ENCODE measurements at regions not wholly inside any gene's neighbourhood (a gene's known extent, or its start where the extent isn't known, plus 50 kb on each side); places are given as distances from the start of the nearest gene placed in this dataset.

DNA sequence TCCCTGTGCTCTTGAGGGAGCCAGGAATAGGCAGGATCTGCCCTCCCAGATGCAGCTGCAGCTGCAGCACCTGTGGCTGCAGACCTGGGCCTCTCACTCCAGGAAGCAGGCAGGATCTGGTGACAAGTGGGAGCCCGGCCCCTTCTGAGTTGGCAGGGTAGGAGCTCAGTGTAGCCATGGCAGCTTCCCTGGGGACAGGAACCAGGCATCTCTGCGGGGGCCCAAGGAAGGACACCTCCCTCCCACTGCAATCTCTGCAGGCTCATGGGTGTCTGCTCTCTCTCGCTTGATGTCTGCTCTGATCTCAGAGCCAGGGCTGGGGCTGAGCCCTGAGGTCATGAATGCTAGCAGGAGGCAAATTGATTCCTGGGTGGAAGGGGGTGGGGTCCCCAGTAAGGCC lies 592.5 kb upstream of the CA10 start (continued):
- TF ChIP-seq, protein P1, sequence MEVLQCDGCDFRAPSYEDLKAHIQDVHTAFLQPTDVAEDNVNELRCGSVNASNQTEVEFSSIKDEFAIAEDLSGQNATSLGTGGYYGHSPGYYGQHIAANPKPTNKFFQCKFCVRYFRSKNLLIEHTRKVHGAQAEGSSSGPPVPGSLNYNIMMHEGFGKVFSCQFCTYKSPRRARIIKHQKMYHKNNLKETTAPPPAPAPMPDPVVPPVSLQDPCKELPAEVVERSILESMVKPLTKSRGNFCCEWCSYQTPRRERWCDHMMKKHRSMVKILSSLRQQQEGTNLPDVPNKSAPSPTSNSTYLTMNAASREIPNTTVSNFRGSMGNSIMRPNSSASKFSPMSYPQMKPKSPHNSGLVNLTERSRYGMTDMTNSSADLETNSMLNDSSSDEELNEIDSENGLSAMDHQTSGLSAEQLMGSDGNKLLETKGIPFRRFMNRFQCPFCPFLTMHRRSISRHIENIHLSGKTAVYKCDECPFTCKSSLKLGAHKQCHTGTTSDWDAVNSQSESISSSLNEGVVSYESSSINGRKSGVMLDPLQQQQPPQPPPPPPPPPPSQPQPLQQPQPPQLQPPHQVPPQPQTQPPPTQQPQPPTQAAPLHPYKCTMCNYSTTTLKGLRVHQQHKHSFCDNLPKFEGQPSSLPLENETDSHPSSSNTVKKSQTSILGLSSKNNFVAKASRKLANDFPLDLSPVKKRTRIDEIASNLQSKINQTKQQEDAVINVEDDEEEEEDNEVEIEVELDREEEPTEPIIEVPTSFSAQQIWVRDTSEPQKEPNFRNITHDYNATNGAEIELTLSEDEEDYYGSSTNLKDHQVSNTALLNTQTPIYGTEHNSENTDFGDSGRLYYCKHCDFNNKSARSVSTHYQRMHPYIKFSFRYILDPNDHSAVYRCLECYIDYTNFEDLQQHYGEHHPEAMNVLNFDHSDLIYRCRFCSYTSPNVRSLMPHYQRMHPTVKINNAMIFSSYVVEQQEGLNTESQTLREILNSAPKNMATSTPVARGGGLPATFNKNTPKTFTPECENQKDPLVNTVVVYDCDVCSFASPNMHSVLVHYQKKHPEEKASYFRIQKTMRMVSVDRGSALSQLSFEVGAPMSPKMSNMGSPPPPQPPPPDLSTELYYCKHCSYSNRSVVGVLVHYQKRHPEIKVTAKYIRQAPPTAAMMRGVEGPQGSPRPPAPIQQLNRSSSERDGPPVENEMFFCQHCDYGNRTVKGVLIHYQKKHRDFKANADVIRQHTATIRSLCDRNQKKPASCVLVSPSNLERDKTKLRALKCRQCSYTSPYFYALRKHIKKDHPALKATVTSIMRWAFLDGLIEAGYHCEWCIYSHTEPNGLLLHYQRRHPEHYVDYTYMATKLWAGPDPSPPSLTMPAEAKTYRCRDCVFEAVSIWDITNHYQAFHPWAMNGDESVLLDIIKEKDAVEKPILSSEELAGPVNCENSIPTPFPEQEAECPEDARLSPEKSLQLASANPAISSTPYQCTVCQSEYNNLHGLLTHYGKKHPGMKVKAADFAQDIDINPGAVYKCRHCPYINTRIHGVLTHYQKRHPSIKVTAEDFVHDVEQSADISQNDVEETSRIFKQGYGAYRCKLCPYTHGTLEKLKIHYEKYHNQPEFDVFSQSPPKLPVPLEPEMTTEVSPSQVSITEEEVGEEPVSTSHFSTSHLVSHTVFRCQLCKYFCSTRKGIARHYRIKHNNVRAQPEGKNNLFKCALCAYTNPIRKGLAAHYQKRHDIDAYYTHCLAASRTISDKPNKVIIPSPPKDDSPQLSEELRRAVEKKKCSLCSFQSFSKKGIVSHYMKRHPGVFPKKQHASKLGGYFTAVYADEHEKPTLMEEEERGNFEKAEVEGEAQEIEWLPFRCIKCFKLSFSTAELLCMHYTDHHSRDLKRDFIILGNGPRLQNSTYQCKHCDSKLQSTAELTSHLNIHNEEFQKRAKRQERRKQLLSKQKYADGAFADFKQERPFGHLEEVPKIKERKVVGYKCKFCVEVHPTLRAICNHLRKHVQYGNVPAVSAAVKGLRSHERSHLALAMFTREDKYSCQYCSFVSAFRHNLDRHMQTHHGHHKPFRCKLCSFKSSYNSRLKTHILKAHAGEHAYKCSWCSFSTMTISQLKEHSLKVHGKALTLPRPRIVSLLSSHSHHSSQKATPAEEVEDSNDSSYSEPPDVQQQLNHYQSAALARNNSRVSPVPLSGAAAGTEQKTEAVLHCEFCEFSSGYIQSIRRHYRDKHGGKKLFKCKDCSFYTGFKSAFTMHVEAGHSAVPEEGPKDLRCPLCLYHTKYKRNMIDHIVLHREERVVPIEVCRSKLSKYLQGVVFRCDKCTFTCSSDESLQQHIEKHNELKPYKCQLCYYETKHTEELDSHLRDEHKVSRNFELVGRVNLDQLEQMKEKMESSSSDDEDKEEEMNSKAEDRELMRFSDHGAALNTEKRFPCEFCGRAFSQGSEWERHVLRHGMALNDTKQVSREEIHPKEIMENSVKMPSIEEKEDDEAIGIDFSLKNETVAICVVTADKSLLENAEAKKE (CRISPR knock-in tag; IDR thresholded peaks at IDR 0.05): no peak

DNA sequence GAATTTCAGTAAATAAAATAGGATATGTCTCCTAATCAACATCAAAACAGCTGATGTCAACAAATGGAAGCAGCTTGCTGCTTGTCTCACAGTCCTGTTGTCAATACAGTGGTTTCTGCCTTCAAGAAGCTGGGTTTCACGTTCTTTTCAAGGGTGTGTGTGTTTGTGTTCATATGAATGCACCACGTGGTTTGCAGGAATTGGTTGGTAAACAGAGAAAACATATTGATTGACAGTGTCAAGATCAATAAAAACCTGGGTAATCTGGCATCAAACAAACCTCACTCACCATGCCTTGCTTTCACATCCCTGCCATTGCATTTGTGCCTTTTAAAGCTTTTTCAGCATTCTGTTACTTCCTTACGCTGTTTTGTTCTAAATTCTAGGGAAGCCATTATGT lies 585.7 kb upstream of the CA10 start:
- H3F3A ChIP-seq (replicated peaks; ENCODE audit: low read depth): no peaks in the 10 kb centered on the region
- H2AFZ ChIP-seq: no peak overlapping the region
- no peaks in the 10 kb centered on the region for H3K9me2 ChIP-seq (ENCODE audit: insufficient read depth)
- Mint-ChIP-seq H3K4me3 (no peak overlapping the region), H3K27ac (no peak overlapping the region), H3K4me1 (no peaks in the 10 kb centered on the region), H3K27me3 (ENCODE audit: insufficient read depth, low read depth, poor library complexity) (peaks cover 1% of the 10 kb centered on the region), H3K9me3 (no peaks in the 10 kb centered on the region), H3K36me3 (ENCODE audit: low read depth) (no peaks in the 10 kb centered on the region)
- no peak overlapping the region for H3K27ac ChIP-seq (ENCODE audit: low read depth)
- H3K4me3 ChIP-seq: no peak overlapping the region
- H3K27me3 ChIP-seq (ENCODE audit: insufficient read depth): no peaks in the 10 kb centered on the region
- H3K79me2 ChIP-seq (replicated peaks; ENCODE audit: insufficient read depth): no peaks in the 10 kb centered on the region
- H3K4me2 ChIP-seq: no peak overlapping the region
- ATAC-seq (no peak), DNase-seq (ENCODE audit: low spot score) (no peak)
- no peaks in the 10 kb centered on the region for H4K20me1 ChIP-seq (replicated peaks; ENCODE audit: insufficient read depth)
- no peaks in the 10 kb centered on the region for H3K4me1 ChIP-seq (ENCODE audit: insufficient read depth)
- H3K36me3 ChIP-seq (ENCODE audit: insufficient read depth): no peaks in the 10 kb centered on the region
- TF ChIP-seq STAT1 (IDR thresholded peaks at IDR 0.05; ENCODE audit: unreplicated experiment) (no peak), EZH2 (IDR thresholded peaks at IDR 0.05; ENCODE audit: low read depth, unreplicated experiment) (no peak), EZH2phosphoT487 (IDR thresholded peaks at IDR 0.05; ENCODE audit: unreplicated experiment) (no peak)
- TF ChIP-seq, protein P1 (CRISPR knock-in tag; IDR thresholded peaks at IDR 0.05): no peak
- TF ChIP-seq, protein P2, sequence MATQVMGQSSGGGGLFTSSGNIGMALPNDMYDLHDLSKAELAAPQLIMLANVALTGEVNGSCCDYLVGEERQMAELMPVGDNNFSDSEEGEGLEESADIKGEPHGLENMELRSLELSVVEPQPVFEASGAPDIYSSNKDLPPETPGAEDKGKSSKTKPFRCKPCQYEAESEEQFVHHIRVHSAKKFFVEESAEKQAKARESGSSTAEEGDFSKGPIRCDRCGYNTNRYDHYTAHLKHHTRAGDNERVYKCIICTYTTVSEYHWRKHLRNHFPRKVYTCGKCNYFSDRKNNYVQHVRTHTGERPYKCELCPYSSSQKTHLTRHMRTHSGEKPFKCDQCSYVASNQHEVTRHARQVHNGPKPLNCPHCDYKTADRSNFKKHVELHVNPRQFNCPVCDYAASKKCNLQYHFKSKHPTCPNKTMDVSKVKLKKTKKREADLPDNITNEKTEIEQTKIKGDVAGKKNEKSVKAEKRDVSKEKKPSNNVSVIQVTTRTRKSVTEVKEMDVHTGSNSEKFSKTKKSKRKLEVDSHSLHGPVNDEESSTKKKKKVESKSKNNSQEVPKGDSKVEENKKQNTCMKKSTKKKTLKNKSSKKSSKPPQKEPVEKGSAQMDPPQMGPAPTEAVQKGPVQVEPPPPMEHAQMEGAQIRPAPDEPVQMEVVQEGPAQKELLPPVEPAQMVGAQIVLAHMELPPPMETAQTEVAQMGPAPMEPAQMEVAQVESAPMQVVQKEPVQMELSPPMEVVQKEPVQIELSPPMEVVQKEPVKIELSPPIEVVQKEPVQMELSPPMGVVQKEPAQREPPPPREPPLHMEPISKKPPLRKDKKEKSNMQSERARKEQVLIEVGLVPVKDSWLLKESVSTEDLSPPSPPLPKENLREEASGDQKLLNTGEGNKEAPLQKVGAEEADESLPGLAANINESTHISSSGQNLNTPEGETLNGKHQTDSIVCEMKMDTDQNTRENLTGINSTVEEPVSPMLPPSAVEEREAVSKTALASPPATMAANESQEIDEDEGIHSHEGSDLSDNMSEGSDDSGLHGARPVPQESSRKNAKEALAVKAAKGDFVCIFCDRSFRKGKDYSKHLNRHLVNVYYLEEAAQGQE (IDR thresholded peaks at IDR 0.05; ENCODE audit: unreplicated experiment): no peak

Data from GM23338 (cell line).